ENCODE measurements at regions not wholly inside any gene's neighbourhood (a gene's known extent, or its start where the extent isn't known, plus 50 kb on each side); places are given as distances from the start of the nearest gene placed in this dataset.

DNA sequence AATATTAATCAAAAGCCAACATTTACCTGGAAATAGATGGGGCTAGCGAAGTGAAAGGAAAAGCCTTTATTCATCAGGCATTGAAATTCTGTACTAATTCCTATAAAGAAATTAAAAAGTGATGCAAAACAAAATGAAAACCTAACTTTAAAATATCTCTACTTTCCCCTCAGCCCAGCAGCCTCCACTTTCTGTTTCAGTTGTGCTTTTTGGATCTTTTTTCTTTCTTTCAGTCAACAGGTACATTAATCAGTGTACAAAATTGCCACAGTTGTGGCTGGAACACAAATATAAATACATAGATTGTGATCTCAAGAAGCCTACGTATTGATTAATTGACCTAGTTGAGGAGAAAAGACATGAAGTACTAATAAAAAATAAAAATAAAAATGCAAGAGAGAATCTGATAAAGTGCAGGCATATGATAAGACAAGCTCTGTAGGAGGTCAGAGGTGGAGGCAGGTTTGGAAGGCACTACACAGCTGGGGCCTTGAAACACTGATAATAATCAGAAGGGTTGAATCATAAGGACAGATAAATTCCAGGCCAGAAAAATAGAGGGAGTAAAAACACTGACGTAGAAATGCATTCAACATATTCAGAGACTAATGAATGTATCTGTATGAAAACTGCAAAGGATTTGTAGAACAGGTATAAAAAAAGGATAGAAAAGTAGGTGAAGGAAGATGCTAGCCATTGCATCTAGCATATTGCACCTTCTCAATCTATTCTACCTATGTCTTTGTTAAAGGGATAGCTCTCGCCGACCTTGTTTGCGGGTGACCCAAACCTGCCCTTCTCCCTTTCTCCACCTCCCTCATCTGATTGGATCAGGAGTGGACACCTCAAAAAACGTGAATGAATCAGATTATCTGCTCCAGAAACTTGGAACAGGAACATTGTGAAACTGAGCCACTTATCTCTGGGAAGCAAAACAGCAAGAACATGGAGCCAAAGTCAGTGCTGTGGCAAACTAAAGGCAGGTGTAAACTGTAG lies 607.8 kb upstream of the ADGRL2 start:
- Histone ChIP-seq H3K27me3 (ENCODE audit: control insufficient read depth, insufficient read depth, low read length) (no peaks in the 10 kb centered on the region), H3K4me1 (ENCODE audit: control insufficient read depth, insufficient read depth, low read length) (no peaks in the 10 kb centered on the region), H3K4me3 (ENCODE audit: low read depth in 2 of 2, low read length in 2 of 2) (no peak overlapping the region), H3K9me3 (ENCODE audit: control insufficient read depth, insufficient read depth, low read depth, low read length) (no peaks in the 10 kb centered on the region), H3K27ac (ENCODE audit: low read length) (no peak overlapping the region), H3K36me3 (ENCODE audit: control insufficient read depth, insufficient read depth, low read length) (no peaks in the 10 kb centered on the region; the same call in 1 of the 2 replicates)
- no TSS peak for BruUV-seq (replicated peaks)
- ChIA-PET POLR2A (no interaction called here), CTCF (no interaction called here)
- intact Hi-C loops (cut with micrococcal nuclease; ENCODE audit: unreplicated experiment) (no loop called here), in situ Hi-C loops (cut with HindIII; ENCODE audit: low pct_unique_long_range_greater_than_20kb, low sequenced_read_pairs) (no loop called here)
- TF ChIP-seq, protein P1, sequence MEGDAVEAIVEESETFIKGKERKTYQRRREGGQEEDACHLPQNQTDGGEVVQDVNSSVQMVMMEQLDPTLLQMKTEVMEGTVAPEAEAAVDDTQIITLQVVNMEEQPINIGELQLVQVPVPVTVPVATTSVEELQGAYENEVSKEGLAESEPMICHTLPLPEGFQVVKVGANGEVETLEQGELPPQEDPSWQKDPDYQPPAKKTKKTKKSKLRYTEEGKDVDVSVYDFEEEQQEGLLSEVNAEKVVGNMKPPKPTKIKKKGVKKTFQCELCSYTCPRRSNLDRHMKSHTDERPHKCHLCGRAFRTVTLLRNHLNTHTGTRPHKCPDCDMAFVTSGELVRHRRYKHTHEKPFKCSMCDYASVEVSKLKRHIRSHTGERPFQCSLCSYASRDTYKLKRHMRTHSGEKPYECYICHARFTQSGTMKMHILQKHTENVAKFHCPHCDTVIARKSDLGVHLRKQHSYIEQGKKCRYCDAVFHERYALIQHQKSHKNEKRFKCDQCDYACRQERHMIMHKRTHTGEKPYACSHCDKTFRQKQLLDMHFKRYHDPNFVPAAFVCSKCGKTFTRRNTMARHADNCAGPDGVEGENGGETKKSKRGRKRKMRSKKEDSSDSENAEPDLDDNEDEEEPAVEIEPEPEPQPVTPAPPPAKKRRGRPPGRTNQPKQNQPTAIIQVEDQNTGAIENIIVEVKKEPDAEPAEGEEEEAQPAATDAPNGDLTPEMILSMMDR (IDR thresholded peaks at IDR 0.05), result no peak
- no peak for TF ChIP-seq REST (IDR thresholded peaks at IDR 0.05; ENCODE audit: insufficient read depth in 1 of 2, low read depth in 2 of 2, low read length in 1 of 2)
- TF ChIP-seq POLR2AphosphoS5 (IDR thresholded peaks at IDR 0.05; ENCODE audit: low read depth, low read length), result no peak
- TF ChIP-seq TCF7L2 (IDR thresholded peaks at IDR 0.05; ENCODE audit: low read depth, low read length), result no peak
- TF ChIP-seq SIN3A (IDR thresholded peaks at IDR 0.05; ENCODE audit: borderline replicate concordance, insufficient read depth, low read depth, low read length), result no peak
- ATAC-seq, result no peak
- DNase-seq (ENCODE audit: low read depth, low spot score), result no peak

DNA sequence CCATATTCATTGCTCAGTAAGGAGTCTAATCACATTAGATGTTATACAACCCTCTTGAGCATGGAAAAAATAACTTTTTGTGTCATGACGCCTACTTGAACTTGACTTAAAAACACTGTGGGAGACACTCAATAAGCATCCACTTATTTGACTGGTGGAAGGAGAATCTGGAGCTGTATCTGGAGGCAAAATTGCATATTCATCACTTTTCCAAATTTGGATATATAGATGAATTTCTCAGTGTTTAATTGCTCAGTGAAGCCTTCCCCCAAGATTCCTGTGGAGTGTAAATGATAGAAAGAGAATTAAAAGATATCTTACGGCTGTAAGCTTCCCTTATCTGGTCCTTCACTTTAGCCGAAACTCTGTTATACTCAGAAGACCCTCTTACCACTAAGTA lies 610.7 kb upstream of the ADGRL2 start:
- in situ Hi-C loops (cut with HindIII; ENCODE audit: low pct_unique_long_range_greater_than_20kb, low sequenced_read_pairs) (no loop called here), intact Hi-C loops (cut with micrococcal nuclease; ENCODE audit: unreplicated experiment) (no loop called here)
- no peaks in the 10 kb centered on the region for H3K9me3 ChIP-seq (ENCODE audit: control insufficient read depth, insufficient read depth, low read depth, low read length)
- CTCF ChIA-PET, result no interaction called here
- no peak for ATAC-seq
- no peak for TF ChIP-seq TCF7L2 (IDR thresholded peaks at IDR 0.05; ENCODE audit: low read depth, low read length)
- TF ChIP-seq SIN3A (IDR thresholded peaks at IDR 0.05; ENCODE audit: borderline replicate concordance, insufficient read depth, low read depth, low read length), result no peak
- TF ChIP-seq, protein P1 (IDR thresholded peaks at IDR 0.05), result no peak
- TF ChIP-seq REST (IDR thresholded peaks at IDR 0.05; ENCODE audit: insufficient read depth in 1 of 2, low read depth in 2 of 2, low read length in 1 of 2), result no peak
- TF ChIP-seq POLR2AphosphoS5 (IDR thresholded peaks at IDR 0.05; ENCODE audit: low read depth, low read length), result no peak
- BruUV-seq (replicated peaks), result no TSS peak
- no peak overlapping the region for H3K27ac ChIP-seq (ENCODE audit: low read length)
- H3K36me3 ChIP-seq (ENCODE audit: control insufficient read depth, insufficient read depth, low read length), result no peaks in the 10 kb centered on the region; the same call in 1 of the 2 replicates
- POLR2A ChIA-PET, result no interaction called here
- no peaks in the 10 kb centered on the region for H3K4me1 ChIP-seq (ENCODE audit: control insufficient read depth, insufficient read depth, low read length)
- H3K27me3 ChIP-seq (ENCODE audit: control insufficient read depth, insufficient read depth, low read length), result no peaks in the 10 kb centered on the region
- DNase-seq (ENCODE audit: low read depth, low spot score), result no peak
- H3K4me3 ChIP-seq (ENCODE audit: low read depth in 2 of 2, low read length in 2 of 2), result no peak overlapping the region

Data from Panc1 (cell line).